ENCODE measurements at regions not wholly inside any gene's neighbourhood (a gene's known extent, or its start where the extent isn't known, plus 50 kb on each side); places are given as distances from the start of the nearest gene placed in this dataset.

DNA sequence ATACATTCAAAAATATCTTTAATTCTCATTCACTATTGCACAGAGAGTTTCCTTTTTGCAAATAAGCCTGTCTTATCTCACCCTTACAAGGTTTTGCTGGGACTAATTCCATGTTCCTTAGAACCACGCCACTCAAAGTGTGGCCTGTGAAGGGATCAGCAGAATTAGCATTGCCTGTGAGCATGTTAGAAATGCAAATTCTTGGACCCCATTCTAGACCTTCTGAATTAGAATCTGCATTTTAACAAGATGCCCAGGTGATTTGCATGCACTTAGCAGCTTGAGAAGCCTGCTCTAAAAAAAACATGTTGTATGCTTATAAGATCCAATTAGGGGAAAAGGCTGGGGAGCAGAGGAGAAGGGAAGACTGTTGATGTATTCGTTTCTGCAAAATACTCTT is 460.0 kb downstream of the NTRK2 start:
- Histone ChIP-seq H3K4me3 (ENCODE audit: low read depth in 1 of 3, low read length in 3 of 3) (no peak overlapping the region), H3K4me1 (ENCODE audit: control insufficient read depth in 4 of 4, insufficient read depth in 4 of 4, low read length in 3 of 4) (no peaks in the 10 kb centered on the region), H3K27me3 (ENCODE audit: control insufficient read depth in 4 of 4, insufficient read depth in 4 of 4, low read length in 3 of 4) (no peaks in the 10 kb centered on the region), H3K36me3 (ENCODE audit: control insufficient read depth in 4 of 4, insufficient read depth in 3 of 4, low read depth in 1 of 4, low read length in 3 of 4) (no peaks in the 10 kb centered on the region), H3K27ac (ENCODE audit: low read depth in 1 of 2, low read length in 2 of 2) (no peak overlapping the region), H3K9ac (ENCODE audit: low read depth in 1 of 2, low read length in 2 of 2) (no peak overlapping the region), H3K9me3 (ENCODE audit: control insufficient read depth in 4 of 4, low read length in 3 of 4) (no peaks in the 10 kb centered on the region)
- no peak for DNase-seq (ENCODE audit: low spot score)
- WGBS: 67% methylated on average over 2 of the region's 2 CpGs
- TF ChIP-seq, protein P1, sequence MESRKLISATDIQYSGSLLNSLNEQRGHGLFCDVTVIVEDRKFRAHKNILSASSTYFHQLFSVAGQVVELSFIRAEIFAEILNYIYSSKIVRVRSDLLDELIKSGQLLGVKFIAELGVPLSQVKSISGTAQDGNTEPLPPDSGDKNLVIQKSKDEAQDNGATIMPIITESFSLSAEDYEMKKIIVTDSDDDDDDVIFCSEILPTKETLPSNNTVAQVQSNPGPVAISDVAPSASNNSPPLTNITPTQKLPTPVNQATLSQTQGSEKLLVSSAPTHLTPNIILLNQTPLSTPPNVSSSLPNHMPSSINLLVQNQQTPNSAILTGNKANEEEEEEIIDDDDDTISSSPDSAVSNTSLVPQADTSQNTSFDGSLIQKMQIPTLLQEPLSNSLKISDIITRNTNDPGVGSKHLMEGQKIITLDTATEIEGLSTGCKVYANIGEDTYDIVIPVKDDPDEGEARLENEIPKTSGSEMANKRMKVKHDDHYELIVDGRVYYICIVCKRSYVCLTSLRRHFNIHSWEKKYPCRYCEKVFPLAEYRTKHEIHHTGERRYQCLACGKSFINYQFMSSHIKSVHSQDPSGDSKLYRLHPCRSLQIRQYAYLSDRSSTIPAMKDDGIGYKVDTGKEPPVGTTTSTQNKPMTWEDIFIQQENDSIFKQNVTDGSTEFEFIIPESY (IDR thresholded peaks at IDR 0.05): no peak
- TF ChIP-seq FOXA2 (IDR thresholded peaks at IDR 0.05) (no peak), NR2F2 (IDR thresholded peaks at IDR 0.05) (no peak), HNF4A (conservative IDR thresholded peaks at IDR 0.05) (no peak), RXRA (IDR thresholded peaks at IDR 0.05) (no peak), YY1 (IDR thresholded peaks at IDR 0.05) (no peak), EGR1 (IDR thresholded peaks at IDR 0.05; ENCODE audit: low read depth in 2 of 2) (no peak), JUND (IDR thresholded peaks at IDR 0.05) (no peak), HNF4G (IDR thresholded peaks at IDR 0.05) (no peak), TAF1 (conservative IDR thresholded peaks at IDR 0.05) (no peak), SP1 (IDR thresholded peaks at IDR 0.05) (no peak), FOXA1 (IDR thresholded peaks at IDR 0.05) (no peak)
- TF ChIP-seq, protein P2, sequence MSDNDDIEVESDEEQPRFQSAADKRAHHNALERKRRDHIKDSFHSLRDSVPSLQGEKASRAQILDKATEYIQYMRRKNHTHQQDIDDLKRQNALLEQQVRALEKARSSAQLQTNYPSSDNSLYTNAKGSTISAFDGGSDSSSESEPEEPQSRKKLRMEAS (IDR thresholded peaks at IDR 0.05): no peak
- TF ChIP-seq, protein P3, sequence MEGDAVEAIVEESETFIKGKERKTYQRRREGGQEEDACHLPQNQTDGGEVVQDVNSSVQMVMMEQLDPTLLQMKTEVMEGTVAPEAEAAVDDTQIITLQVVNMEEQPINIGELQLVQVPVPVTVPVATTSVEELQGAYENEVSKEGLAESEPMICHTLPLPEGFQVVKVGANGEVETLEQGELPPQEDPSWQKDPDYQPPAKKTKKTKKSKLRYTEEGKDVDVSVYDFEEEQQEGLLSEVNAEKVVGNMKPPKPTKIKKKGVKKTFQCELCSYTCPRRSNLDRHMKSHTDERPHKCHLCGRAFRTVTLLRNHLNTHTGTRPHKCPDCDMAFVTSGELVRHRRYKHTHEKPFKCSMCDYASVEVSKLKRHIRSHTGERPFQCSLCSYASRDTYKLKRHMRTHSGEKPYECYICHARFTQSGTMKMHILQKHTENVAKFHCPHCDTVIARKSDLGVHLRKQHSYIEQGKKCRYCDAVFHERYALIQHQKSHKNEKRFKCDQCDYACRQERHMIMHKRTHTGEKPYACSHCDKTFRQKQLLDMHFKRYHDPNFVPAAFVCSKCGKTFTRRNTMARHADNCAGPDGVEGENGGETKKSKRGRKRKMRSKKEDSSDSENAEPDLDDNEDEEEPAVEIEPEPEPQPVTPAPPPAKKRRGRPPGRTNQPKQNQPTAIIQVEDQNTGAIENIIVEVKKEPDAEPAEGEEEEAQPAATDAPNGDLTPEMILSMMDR (IDR thresholded peaks at IDR 0.05; ENCODE audit: low read depth, low read length, missing input control): no peak
- TF ChIP-seq, protein P4, sequence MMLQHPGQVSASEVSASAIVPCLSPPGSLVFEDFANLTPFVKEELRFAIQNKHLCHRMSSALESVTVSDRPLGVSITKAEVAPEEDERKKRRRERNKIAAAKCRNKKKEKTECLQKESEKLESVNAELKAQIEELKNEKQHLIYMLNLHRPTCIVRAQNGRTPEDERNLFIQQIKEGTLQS (IDR thresholded peaks at IDR 0.05): no peak
- TF ChIP-seq, protein P5, sequence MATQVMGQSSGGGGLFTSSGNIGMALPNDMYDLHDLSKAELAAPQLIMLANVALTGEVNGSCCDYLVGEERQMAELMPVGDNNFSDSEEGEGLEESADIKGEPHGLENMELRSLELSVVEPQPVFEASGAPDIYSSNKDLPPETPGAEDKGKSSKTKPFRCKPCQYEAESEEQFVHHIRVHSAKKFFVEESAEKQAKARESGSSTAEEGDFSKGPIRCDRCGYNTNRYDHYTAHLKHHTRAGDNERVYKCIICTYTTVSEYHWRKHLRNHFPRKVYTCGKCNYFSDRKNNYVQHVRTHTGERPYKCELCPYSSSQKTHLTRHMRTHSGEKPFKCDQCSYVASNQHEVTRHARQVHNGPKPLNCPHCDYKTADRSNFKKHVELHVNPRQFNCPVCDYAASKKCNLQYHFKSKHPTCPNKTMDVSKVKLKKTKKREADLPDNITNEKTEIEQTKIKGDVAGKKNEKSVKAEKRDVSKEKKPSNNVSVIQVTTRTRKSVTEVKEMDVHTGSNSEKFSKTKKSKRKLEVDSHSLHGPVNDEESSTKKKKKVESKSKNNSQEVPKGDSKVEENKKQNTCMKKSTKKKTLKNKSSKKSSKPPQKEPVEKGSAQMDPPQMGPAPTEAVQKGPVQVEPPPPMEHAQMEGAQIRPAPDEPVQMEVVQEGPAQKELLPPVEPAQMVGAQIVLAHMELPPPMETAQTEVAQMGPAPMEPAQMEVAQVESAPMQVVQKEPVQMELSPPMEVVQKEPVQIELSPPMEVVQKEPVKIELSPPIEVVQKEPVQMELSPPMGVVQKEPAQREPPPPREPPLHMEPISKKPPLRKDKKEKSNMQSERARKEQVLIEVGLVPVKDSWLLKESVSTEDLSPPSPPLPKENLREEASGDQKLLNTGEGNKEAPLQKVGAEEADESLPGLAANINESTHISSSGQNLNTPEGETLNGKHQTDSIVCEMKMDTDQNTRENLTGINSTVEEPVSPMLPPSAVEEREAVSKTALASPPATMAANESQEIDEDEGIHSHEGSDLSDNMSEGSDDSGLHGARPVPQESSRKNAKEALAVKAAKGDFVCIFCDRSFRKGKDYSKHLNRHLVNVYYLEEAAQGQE (IDR thresholded peaks at IDR 0.05): no peak
